Endothelial cell of umbilical vein (primary cell): ENCODE measurements at regions not wholly inside any gene's neighbourhood (a gene's known extent, or its start where the extent isn't known, plus 50 kb on each side); places are given as distances from the start of the nearest gene placed in this dataset.

Experiments used
- BruUV-seq: library from RNA; stranded (reverse); fragments of 400-500 nt; replicated peaks from 2 replicates; lab custom pipeline; 2021; lab: Mats Ljungman, UMichigan
- CTCF ChIA-PET: fragments of 300-600, 350-600 bp; sonication (Branson Sonifier 250); formaldehyde crosslinking; loops from one replicate; lab custom pipeline; 2021; ENCODE audit warnings: antibody characterized with exemption, inconsistent platforms; lab: Charles Lee
- POLR2A ChIA-PET: fragments of 300-600, 350-600 bp; sonication (Branson Sonifier 250); formaldehyde crosslinking; loops from one replicate; lab custom pipeline; 2021; ENCODE audit warnings: antibody characterized with exemption, inconsistent platforms; lab: Charles Lee
- DNase-seq: peaks from one replicate; pipeline ENCODE4 v3.0.0-alpha.2; 2011; ENCODE audit warnings: low read depth, low spot score
- FAIRE-seq: peaks from 2 replicates; lab custom pipeline; 2011; peaks lifted over from hg19 to GRCh38; lab: Jason Lieb, UNC
- H2AFZ ChIP-seq: 2 replicates; pipeline ENCODE4 v1.6.0; 2012; ENCODE audit warnings: low read depth, low read length, control low read depth, inconsistent platforms
- H3K27ac ChIP-seq: 2 replicates; pipeline ENCODE4 v1.5.1; 2011; ENCODE audit warnings: low read depth, mild to moderate bottlenecking, control low read depth, low read length, moderate library complexity; ENCODE audit not compliant: insufficient read depth
- H3K27me3 ChIP-seq, 2 experiments: 2 replicates each; pipeline versions ENCODE4 v1.6.0 to v1.6.1; 2011; ENCODE audit warnings: low read length in 2 of 2, mixed read lengths in 1 of 2; ENCODE audit not compliant: control insufficient read depth in 2 of 2, insufficient read depth in 2 of 2
- H3K36me3 ChIP-seq, 2 experiments: 2 replicates in 1 of 2; 3 replicates in 1 of 2; pipeline ENCODE4 v1.5.1; 2011; ENCODE audit warnings: low read length in 2 of 2, mild to moderate bottlenecking in 1 of 2, moderate library complexity in 1 of 2; ENCODE audit not compliant: control insufficient read depth in 2 of 2, insufficient read depth in 2 of 2; ENCODE audit errors: extremely low read depth in 1 of 2
- H3K4me1 ChIP-seq: 3 replicates; pipeline ENCODE4 v1.5.1; 2011; ENCODE audit warnings: mild to moderate bottlenecking, low read length; ENCODE audit not compliant: control insufficient read depth, insufficient read depth; ENCODE audit errors: extremely low read depth
- H3K4me2 ChIP-seq: 2 replicates; pipeline ENCODE4 v1.6.1; 2011; ENCODE audit warnings: low read length, control low read depth, mixed read lengths; ENCODE audit not compliant: insufficient read depth
- H3K4me3 ChIP-seq, 3 experiments: fragments of 200-600 bp in 1 of 3; sonication (generic), shearing (Covaris generic) in 1 of 3; replicated peaks in 1 of 3; 2 replicates each; pipeline ENCODE4 v1.5.1; 2011 to 2016; ENCODE audit warnings: control low read depth in 3 of 3, low read length in 3 of 3, mild to moderate bottlenecking in 2 of 3, inconsistent platforms in 1 of 3, low read depth in 1 of 3, moderate library complexity in 1 of 3; ENCODE audit not compliant: insufficient read depth in 1 of 3
- H3K79me2 ChIP-seq: 2 replicates; pipeline ENCODE4 v1.6.0; 2012; ENCODE audit warnings: low read length, inconsistent platforms; ENCODE audit not compliant: control insufficient read depth, insufficient read depth
- H3K9ac ChIP-seq: replicated peaks from 2 replicates; pipeline ENCODE3; 2011; ENCODE audit warnings: low read length, control low read depth; ENCODE audit not compliant: insufficient read depth; ENCODE audit errors: extremely low read depth
- H3K9me1 ChIP-seq: replicated peaks from 3 replicates; pipeline ENCODE4 v1.6.0; 2011; ENCODE audit warnings: mild to moderate bottlenecking, low read length; ENCODE audit not compliant: control insufficient read depth, insufficient read depth; ENCODE audit errors: extremely low read depth
- H3K9me3 ChIP-seq: replicated peaks from 2 replicates; pipeline ENCODE4 v1.5.1; 2012; ENCODE audit warnings: low read length, inconsistent platforms; ENCODE audit not compliant: control insufficient read depth, insufficient read depth
- H4K20me1 ChIP-seq: replicated peaks from 2 replicates; pipeline ENCODE3; 2011; ENCODE audit warnings: mild to moderate bottlenecking, low read length; ENCODE audit not compliant: control insufficient read depth, insufficient read depth; ENCODE audit errors: extremely low read depth
- EZH2 ChIP-seq: IDR thresholded peaks from 2 replicates; pipeline ENCODE4 v1.6.1; 2012; ENCODE audit warnings: borderline replicate concordance, low read depth, mild to moderate bottlenecking, moderate library complexity, low read length, inconsistent platforms; ENCODE audit not compliant: severe bottlenecking
- FOS ChIP-seq: IDR thresholded peaks from 2 replicates; pipeline ENCODE4 v1.6.1; 2011; ENCODE audit warnings: mild to moderate bottlenecking, low read length, moderate library complexity, borderline replicate concordance; ENCODE audit not compliant: insufficient read depth
- GATA2 ChIP-seq: IDR thresholded peaks from 2 replicates; pipeline ENCODE4 v1.7.0; 2011; ENCODE audit warnings: low read depth, mild to moderate bottlenecking, moderate library complexity, mixed read lengths, low read length; ENCODE audit not compliant: insufficient read length, insufficient read depth
- JUN ChIP-seq: IDR thresholded peaks from 2 replicates; pipeline ENCODE4 v1.6.1; 2011; ENCODE audit warnings: borderline replicate concordance, low read depth; ENCODE audit not compliant: insufficient read length, insufficient read depth
- POLR2AphosphoS5 ChIP-seq: IDR thresholded peaks from 2 replicates; pipeline ENCODE4 v1.6.1; 2012; ENCODE audit warnings: low read depth, mild to moderate bottlenecking, control low read depth, low read length, moderate library complexity; ENCODE audit not compliant: insufficient read depth
- dilution Hi-C: fragments of 300-500 bp; cut with MboI; formaldehyde crosslinking; loops from one replicate; pipeline ENCODE4 v1.15.0; 2019; ENCODE audit warnings: low sequenced_read_pairs; ENCODE audit not compliant: extremely low pct_ligation_motif_present
- intact Hi-C: fragments of 100-400 bp; cut with micrococcal nuclease; formaldehyde crosslinking; loops from one replicate; pipeline ENCODE4 v1.10.0; 2022
- TF ChIP-seq, protein P1 (sequence below): IDR thresholded peaks from 2 replicates; pipeline ENCODE4 v1.6.1; 2011; ENCODE audit not compliant: insufficient read depth, insufficient read length
- TF ChIP-seq, protein P2 (sequence below), 2 donors: IDR thresholded peaks; 1 replicate in 1 of 2; 2 replicates in 1 of 2; pipeline ENCODE4 v1.5.1; 2011; ENCODE audit warnings: low read length in 2 of 2, mild to moderate bottlenecking in 2 of 2, moderate library complexity in 2 of 2, control low read depth in 1 of 2, inconsistent platforms in 1 of 2, low read depth in 1 of 2; ENCODE audit not compliant: insufficient read depth in 1 of 2; ENCODE audit errors: extremely low read depth in 1 of 2

DNA sequence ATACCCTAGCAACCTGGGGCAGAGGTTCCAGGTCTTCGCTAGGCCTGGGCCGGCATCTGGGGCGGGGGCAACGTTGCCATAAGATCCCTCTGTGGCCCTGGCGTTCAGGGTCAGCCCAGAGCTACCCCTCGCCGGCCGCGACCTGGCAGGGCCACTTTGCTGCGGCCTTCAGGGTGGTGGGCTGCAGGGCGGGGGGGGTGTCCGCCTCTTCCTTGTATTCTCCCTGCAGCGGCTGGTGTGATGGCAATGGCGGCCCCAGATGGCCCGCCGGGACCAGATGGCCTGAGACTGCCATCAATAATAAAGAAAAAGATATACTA is 539.2 kb upstream of the POT1 start:
- no peak for FAIRE-seq
- CTCF ChIA-PET: no interaction called here

DNA sequence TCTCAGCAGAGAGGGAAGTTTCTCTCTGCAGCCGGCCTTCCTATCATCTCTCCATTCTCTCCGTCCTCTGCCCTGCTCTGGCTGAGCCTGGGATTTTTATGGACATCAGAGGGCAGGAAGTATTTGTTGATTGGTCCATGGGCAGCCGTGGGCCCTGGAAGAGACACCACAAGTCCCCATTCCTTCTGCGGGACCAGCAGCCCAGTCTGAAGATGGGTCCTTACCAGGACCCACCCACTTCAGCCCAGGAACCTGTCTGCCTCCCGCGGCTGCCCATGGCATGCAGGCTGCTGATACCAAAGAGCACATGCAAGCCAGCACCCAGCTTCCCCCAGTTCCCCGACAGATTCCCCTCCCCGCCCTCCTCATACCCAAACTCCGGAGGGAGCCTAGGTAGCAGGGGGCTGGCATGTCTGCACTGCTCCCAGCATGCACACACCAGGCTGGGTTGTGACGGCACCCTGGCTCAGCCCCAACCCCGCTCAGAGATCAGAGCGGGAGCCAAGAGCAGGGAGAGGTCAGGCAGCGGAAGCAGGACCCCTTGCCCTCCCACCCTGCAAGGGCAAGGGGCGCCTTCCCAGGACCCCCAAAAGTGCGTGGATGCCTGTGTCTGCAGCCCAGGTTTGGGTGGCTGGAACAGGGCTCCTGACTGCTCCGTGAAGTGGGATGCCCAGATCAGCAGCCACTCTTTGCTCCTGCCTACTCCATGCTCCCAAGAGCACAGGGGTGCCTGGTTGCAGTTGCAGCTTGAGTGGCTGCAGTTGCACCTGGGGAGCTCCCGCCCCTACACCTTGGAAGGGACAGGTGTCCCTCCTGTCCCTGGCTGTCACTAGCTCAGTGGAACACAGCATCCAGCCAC is 538.6 kb upstream of the POT1 start:
- POLR2A ChIA-PET: no interaction called here
- TF ChIP-seq, protein P1, sequence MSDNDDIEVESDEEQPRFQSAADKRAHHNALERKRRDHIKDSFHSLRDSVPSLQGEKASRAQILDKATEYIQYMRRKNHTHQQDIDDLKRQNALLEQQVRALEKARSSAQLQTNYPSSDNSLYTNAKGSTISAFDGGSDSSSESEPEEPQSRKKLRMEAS: no peak
- TF ChIP-seq GATA2 (no peak), POLR2AphosphoS5 (no peak), FOS (no peak)
- TF ChIP-seq, protein P2, sequence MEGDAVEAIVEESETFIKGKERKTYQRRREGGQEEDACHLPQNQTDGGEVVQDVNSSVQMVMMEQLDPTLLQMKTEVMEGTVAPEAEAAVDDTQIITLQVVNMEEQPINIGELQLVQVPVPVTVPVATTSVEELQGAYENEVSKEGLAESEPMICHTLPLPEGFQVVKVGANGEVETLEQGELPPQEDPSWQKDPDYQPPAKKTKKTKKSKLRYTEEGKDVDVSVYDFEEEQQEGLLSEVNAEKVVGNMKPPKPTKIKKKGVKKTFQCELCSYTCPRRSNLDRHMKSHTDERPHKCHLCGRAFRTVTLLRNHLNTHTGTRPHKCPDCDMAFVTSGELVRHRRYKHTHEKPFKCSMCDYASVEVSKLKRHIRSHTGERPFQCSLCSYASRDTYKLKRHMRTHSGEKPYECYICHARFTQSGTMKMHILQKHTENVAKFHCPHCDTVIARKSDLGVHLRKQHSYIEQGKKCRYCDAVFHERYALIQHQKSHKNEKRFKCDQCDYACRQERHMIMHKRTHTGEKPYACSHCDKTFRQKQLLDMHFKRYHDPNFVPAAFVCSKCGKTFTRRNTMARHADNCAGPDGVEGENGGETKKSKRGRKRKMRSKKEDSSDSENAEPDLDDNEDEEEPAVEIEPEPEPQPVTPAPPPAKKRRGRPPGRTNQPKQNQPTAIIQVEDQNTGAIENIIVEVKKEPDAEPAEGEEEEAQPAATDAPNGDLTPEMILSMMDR (IDR thresholded peaks at IDR 0.05; ENCODE audit: extremely low read depth in 1 of 2, insufficient read depth in 1 of 2, low read depth in 1 of 2, low read length in 2 of 2): no peak
- Histone ChIP-seq H3K4me1 (no peaks in the 10 kb centered on the region), H3K4me3 (no peak overlapping the region), H3K79me2 (no peaks in the 10 kb centered on the region), H4K20me1 (no peaks in the 10 kb centered on the region), H3K4me2 (no peak overlapping the region), H3K9me3 (no peaks in the 10 kb centered on the region), H3K27me3 (no peaks in the 10 kb centered on the region), H2AFZ (no peak overlapping the region), H3K36me3 (no peaks in the 10 kb centered on the region), H3K27ac (no peak overlapping the region), H3K9ac (no peak overlapping the region), H3K9me1 (no peaks in the 10 kb centered on the region)
- BruUV-seq: no TSS peak
- intact Hi-C loops (no loop called here), dilution Hi-C loops (no loop called here)
- DNase-seq (no peak), FAIRE-seq (no peak)
- CTCF ChIA-PET: no interaction called here

More for the DNA sequence above, 539.2 kb upstream of the POT1 start:
- Histone ChIP-seq H3K4me3 (no peak overlapping the region), H3K9me3 (no peaks in the 10 kb centered on the region), H3K27ac (no peak overlapping the region), H3K27me3 (no peaks in the 10 kb centered on the region), H2AFZ (no peak overlapping the region), H3K79me2 (no peaks in the 10 kb centered on the region), H3K9ac (no peak overlapping the region), H4K20me1 (no peaks in the 10 kb centered on the region), H3K9me1 (no peaks in the 10 kb centered on the region), H3K36me3 (no peaks in the 10 kb centered on the region), H3K4me1 (no peaks in the 10 kb centered on the region), H3K4me2 (no peak overlapping the region)
- TF ChIP-seq, protein P1: no peak
- TF ChIP-seq EZH2 (no peak), FOS (no peak), JUN (no peak)
- dilution Hi-C loops (no loop called here), intact Hi-C loops (no loop called here)
- POLR2A ChIA-PET: no interaction called here
- DNase-seq: no peak
- no TSS peak for BruUV-seq
